Astrocyte (in vitro differentiated cells and primary cell): ENCODE measurements at regions not wholly inside any gene's neighbourhood (a gene's known extent, or its start where the extent isn't known, plus 50 kb on each side); places are given as distances from the start of the nearest gene placed in this dataset.

Experiments
- DNase-seq: peaks from one replicate; pipeline ENCODE4 v3.0.0-alpha.2; 2010; ENCODE audit warnings: low read depth
- FAIRE-seq: peaks from 2 replicates; lab custom pipeline; 2011; peaks lifted over from hg19 to GRCh38; lab: Jason Lieb, UNC
- H2AFZ ChIP-seq: 2 replicates; pipeline ENCODE4 v1.6.0; 2012; ENCODE audit warnings: low read depth, low read length, inconsistent platforms
- H3K27ac ChIP-seq: 2 replicates; pipeline ENCODE4 v1.5.1; 2011; ENCODE audit warnings: low read depth, low read length, inconsistent platforms
- H3K27me3 ChIP-seq: 2 replicates; pipeline ENCODE4 v1.6.0; 2011; ENCODE audit warnings: low read length, inconsistent platforms; ENCODE audit not compliant: insufficient read depth
- H3K36me3 ChIP-seq: 2 replicates; pipeline ENCODE4 v1.5.1; 2011; ENCODE audit warnings: low read length, inconsistent platforms; ENCODE audit not compliant: insufficient read depth
- H3K4me1 ChIP-seq: 2 replicates; pipeline ENCODE4 v1.5.1; 2011; ENCODE audit warnings: low read length, inconsistent platforms; ENCODE audit not compliant: insufficient read depth
- H3K4me2 ChIP-seq: 2 replicates; pipeline ENCODE4 v1.6.0; 2012; ENCODE audit warnings: low read length, inconsistent platforms
- H3K4me3 ChIP-seq: 2 replicates; pipeline ENCODE4 v1.5.1; 2011; ENCODE audit warnings: low read depth, mild to moderate bottlenecking, low read length, inconsistent platforms; ENCODE audit not compliant: insufficient read depth
- H3K79me2 ChIP-seq: 2 replicates; pipeline ENCODE4 v1.6.0; 2012; ENCODE audit warnings: mild to moderate bottlenecking, low read length, inconsistent platforms; ENCODE audit not compliant: insufficient read depth
- H3K9ac ChIP-seq: 2 replicates; pipeline ENCODE4 v1.6.0; 2012; ENCODE audit warnings: mild to moderate bottlenecking, low read length, inconsistent platforms
- H3K9me3 ChIP-seq: 2 replicates; pipeline ENCODE4 v1.5.1; 2012; ENCODE audit warnings: low read depth, mild to moderate bottlenecking, low read length, inconsistent platforms; ENCODE audit not compliant: insufficient read depth
- H4K20me1 ChIP-seq: 2 replicates; pipeline ENCODE4 v1.6.0; 2012; ENCODE audit warnings: low read length, inconsistent platforms; ENCODE audit not compliant: insufficient read depth
- H3K27ac Mint-ChIP-seq: one replicate; pipeline ENCODE4 v1.8.0; 2021; ENCODE audit warnings: mild to moderate bottlenecking, mixed read lengths; ENCODE audit not compliant: unreplicated experiment
- H3K27me3 Mint-ChIP-seq: one replicate; pipeline ENCODE4 v1.8.0; 2021; ENCODE audit warnings: low read depth, mixed read lengths; ENCODE audit not compliant: unreplicated experiment
- H3K36me3 Mint-ChIP-seq: one replicate; pipeline ENCODE4 v1.8.0; 2021; ENCODE audit warnings: low read depth, mixed read lengths; ENCODE audit not compliant: unreplicated experiment
- H3K4me1 Mint-ChIP-seq: one replicate; pipeline ENCODE4 v1.8.0; 2021; ENCODE audit warnings: low read depth, mixed read lengths; ENCODE audit not compliant: unreplicated experiment
- H3K4me3 Mint-ChIP-seq: one replicate; pipeline ENCODE4 v1.8.0; 2021; ENCODE audit warnings: mild to moderate bottlenecking, moderate library complexity, mixed read lengths; ENCODE audit not compliant: unreplicated experiment
- H3K9me3 Mint-ChIP-seq: one replicate; pipeline ENCODE4 v1.8.0; 2021; ENCODE audit warnings: mild to moderate bottlenecking, mixed read lengths; ENCODE audit not compliant: unreplicated experiment
- EZH2 ChIP-seq: IDR thresholded peaks from 2 replicates; pipeline ENCODE4 v1.6.1; 2012; ENCODE audit warnings: mild to moderate bottlenecking, low read length, inconsistent platforms; ENCODE audit not compliant: insufficient read depth
- TF ChIP-seq, protein P1 (sequence below): IDR thresholded peaks from 2 replicates; pipeline ENCODE4 v1.5.1; 2011; ENCODE audit warnings: low read depth, mild to moderate bottlenecking, inconsistent platforms, low read length, moderate library complexity; ENCODE audit not compliant: insufficient read depth

- H3K9me3 ChIP-seq = no peaks in the 10 kb centered on the region
- H3K9ac ChIP-seq = no peak overlapping the region
- H3K27me3 ChIP-seq = no peaks in the 10 kb centered on the region
- no peaks in the 10 kb centered on the region for H3K27me3 Mint-ChIP-seq
- DNase-seq = no peak
- peaks cover 13% of the 10 kb centered on the region for H3K4me1 Mint-ChIP-seq
- peaks cover 31% of the 10 kb centered on the region for H3K4me1 ChIP-seq
- no peaks in the 10 kb centered on the region for H3K79me2 ChIP-seq
- no peak overlapping the region for H2AFZ ChIP-seq
- peaks cover 3% of the 10 kb centered on the region for H3K9me3 Mint-ChIP-seq
- FAIRE-seq = no peak
- H3K4me2 ChIP-seq = no peak overlapping the region
- H3K4me3 ChIP-seq = no peak overlapping the region
- H3K27ac ChIP-seq = no peak overlapping the region
- H3K4me3 Mint-ChIP-seq = no peak overlapping the region
- H3K36me3 Mint-ChIP-seq = no peaks in the 10 kb centered on the region
- H4K20me1 ChIP-seq = no peaks in the 10 kb centered on the region
- H3K27ac Mint-ChIP-seq = no peak overlapping the region
- TF ChIP-seq, protein P1, sequence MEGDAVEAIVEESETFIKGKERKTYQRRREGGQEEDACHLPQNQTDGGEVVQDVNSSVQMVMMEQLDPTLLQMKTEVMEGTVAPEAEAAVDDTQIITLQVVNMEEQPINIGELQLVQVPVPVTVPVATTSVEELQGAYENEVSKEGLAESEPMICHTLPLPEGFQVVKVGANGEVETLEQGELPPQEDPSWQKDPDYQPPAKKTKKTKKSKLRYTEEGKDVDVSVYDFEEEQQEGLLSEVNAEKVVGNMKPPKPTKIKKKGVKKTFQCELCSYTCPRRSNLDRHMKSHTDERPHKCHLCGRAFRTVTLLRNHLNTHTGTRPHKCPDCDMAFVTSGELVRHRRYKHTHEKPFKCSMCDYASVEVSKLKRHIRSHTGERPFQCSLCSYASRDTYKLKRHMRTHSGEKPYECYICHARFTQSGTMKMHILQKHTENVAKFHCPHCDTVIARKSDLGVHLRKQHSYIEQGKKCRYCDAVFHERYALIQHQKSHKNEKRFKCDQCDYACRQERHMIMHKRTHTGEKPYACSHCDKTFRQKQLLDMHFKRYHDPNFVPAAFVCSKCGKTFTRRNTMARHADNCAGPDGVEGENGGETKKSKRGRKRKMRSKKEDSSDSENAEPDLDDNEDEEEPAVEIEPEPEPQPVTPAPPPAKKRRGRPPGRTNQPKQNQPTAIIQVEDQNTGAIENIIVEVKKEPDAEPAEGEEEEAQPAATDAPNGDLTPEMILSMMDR = no peak
- TF ChIP-seq EZH2 = no peak
- no peaks in the 10 kb centered on the region for H3K36me3 ChIP-seq
Observed at GRCh38 chr6:44700422-44700821, 312.9 kb downstream of the CDC5L start.

DNA sequence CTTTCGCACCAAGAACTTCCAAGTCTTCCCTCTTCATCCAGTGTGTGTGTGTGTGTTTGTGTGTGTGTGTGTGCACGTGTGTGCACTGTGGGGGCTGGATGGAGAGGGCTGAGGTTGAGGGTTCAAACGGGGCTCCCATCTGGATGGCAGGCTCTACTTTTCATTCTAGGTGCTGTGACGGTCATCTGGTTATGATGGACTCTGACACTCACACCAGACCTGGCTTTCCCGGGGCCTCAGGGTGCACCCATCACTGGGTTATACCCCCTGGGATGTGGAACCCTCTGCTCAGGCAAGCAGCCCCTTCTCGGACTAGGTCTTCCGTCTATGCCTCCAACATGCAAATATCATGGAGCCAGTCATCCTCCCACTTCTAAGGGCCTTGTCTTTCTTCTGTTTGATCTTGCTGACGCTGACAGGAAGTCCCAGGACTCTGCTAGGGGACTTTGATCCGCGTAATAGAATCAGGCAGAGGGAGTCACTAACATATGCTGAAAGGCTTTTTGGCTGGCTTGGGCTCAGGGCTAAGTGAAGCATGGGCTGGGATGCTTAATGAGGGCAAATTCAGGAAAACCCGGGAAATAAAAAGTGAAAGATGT, 313.6 kb downstream of the CDC5L start:
- TF ChIP-seq EZH2 = no peak
- TF ChIP-seq, protein P1 = no peak
- DNase-seq = no peak

DNA sequence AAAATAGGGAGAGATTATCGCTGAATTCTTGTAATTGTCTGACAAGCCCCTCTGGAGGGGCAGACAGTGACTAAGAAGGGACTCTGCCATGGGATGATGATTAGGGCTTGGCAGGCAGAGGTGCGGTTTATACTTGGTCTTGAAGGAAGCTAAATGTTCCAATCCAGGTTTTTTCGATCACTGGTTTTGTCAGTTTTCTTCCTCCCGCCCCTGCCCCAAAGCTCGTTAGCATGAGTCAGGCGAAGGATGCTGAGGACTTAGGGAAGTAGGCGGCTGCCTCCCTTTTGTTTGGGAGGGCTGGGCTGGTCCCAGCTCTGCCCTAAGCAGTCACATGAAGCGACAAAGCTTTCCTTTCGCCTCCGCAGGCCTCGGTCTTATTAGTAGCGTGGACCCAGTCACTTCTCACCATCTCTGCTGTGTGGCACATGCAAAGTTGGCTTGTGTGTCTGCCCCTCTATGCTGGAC, 314.2 kb downstream of the CDC5L start:
- no peak for TF ChIP-seq EZH2
- TF ChIP-seq, protein P1 = no peak
- Histone ChIP-seq H3K4me1 (peaks cover 26% of the 10 kb centered on the region), H3K4me2 (peak overlapping the region; percentile 77), H3K27ac (peak overlapping the region; percentile 74), H3K9ac (peak overlapping the region; percentile 58), H3K9me3 (no peaks in the 10 kb centered on the region), H3K27me3 (no peaks in the 10 kb centered on the region), H3K79me2 (no peaks in the 10 kb centered on the region), H4K20me1 (no peaks in the 10 kb centered on the region), H3K4me3 (peak overlapping the region; percentile 24), H3K36me3 (no peaks in the 10 kb centered on the region), H2AFZ (peak overlapping the region; percentile 62)
- FAIRE-seq = no peak
- peaks cover 3% of the 10 kb centered on the region for H3K9me3 Mint-ChIP-seq
- no peaks in the 10 kb centered on the region for H3K27me3 Mint-ChIP-seq
- peaks cover 13% of the 10 kb centered on the region for H3K4me1 Mint-ChIP-seq
- H3K36me3 Mint-ChIP-seq = no peaks in the 10 kb centered on the region
- no peak overlapping the region for H3K27ac Mint-ChIP-seq
- DNase-seq = peak; percentile 96
- H3K4me3 Mint-ChIP-seq = no peak overlapping the region

More for the DNA sequence above, 313.6 kb downstream of the CDC5L start:
- Histone ChIP-seq H3K79me2 (no peaks in the 10 kb centered on the region), H3K9ac (peak overlapping the region; percentile 58), H3K27me3 (no peaks in the 10 kb centered on the region), H3K36me3 (no peaks in the 10 kb centered on the region), H3K4me3 (peak overlapping the region; percentile 24), H4K20me1 (no peaks in the 10 kb centered on the region), H3K27ac (peak overlapping the region; percentile 74), H3K4me1 (peaks cover 30% of the 10 kb centered on the region), H3K4me2 (peak overlapping the region; percentile 77), H2AFZ (peak overlapping the region; percentile 62), H3K9me3 (no peaks in the 10 kb centered on the region)
- Mint-ChIP-seq H3K9me3 (peaks cover 3% of the 10 kb centered on the region), H3K4me3 (no peak overlapping the region), H3K4me1 (peaks cover 13% of the 10 kb centered on the region), H3K27me3 (no peaks in the 10 kb centered on the region), H3K27ac (no peak overlapping the region), H3K36me3 (no peaks in the 10 kb centered on the region)
- FAIRE-seq = peak; percentile 17
